IMR-90 (cell line): ENCODE measurements at regions not wholly inside any gene's neighbourhood (a gene's known extent, or its start where the extent isn't known, plus 50 kb on each side); places are given as distances from the start of the nearest gene placed in this dataset.

Source experiments
- ATAC-seq: fragments of 200-7000 bp; cut with Tn5 transposase; 2 replicates; pipeline ENCODE4 v1.9.1; 2020; ENCODE audit warnings: low read depth, mild to moderate bottlenecking, moderate library complexity
- BruUV-seq: library from RNA; stranded (reverse); fragments of 400-500 nt; replicated peaks from 2 replicates; lab custom pipeline; 2021; lab: Mats Ljungman, UMichigan
- CTCF ChIA-PET: fragments of 300-600 bp; formaldehyde crosslinking; extraction: SDS; loops from one replicate; lab custom pipeline; 2021; ENCODE audit warnings: antibody characterized with exemption; lab: Yijun Ruan, JAX
- POLR2A ChIA-PET: fragments of 300-600 bp; sonication (Branson Sonifier 250); formaldehyde crosslinking; loops from one replicate; lab custom pipeline; 2022; ENCODE audit warnings: antibody characterized with exemption; ENCODE audit not compliant: unreplicated experiment; lab: Charles Lee
- DNase-seq: peaks from one replicate; pipeline ENCODE4 v3.0.0; 2013
- H2AFZ ChIP-seq: replicated peaks from 2 replicates; pipeline ENCODE3; 2013; ENCODE audit warnings: low read length, mild to moderate bottlenecking; ENCODE audit not compliant: poor library complexity
- H2AK5ac ChIP-seq: 2 replicates; pipeline ENCODE4 v1.6.1; 2013; ENCODE audit warnings: low read depth, low read length, inconsistent platforms
- H2AK9ac ChIP-seq: replicated peaks from 2 replicates; pipeline ENCODE3; 2013; ENCODE audit warnings: mild to moderate bottlenecking, low read depth, low read length, moderate library complexity; ENCODE audit not compliant: poor library complexity
- H2BK120ac ChIP-seq: 2 replicates; pipeline ENCODE4 v1.6.1; 2013; ENCODE audit warnings: low read depth, low read length, inconsistent platforms
- H2BK15ac ChIP-seq: 3 replicates; pipeline ENCODE4 v1.6.1; 2013; ENCODE audit warnings: low read depth, low read length, inconsistent platforms
- H2BK20ac ChIP-seq: 2 replicates; pipeline ENCODE4 v1.6.1; 2013; ENCODE audit warnings: low read depth, mild to moderate bottlenecking, inconsistent platforms, low read length, moderate library complexity
- H2BK5ac ChIP-seq: 2 replicates; pipeline ENCODE4 v1.6.1; 2013; ENCODE audit warnings: mild to moderate bottlenecking, low read depth, low read length, inconsistent platforms; ENCODE audit not compliant: poor library complexity, severe bottlenecking
- H3K14ac ChIP-seq: replicated peaks from 2 replicates; pipeline ENCODE4 v1.6.1; 2013; ENCODE audit warnings: low read depth, low read length, inconsistent platforms
- H3K18ac ChIP-seq: 2 replicates; pipeline ENCODE4 v1.6.1; 2013; ENCODE audit warnings: low read depth, low read length, control low read depth
- H3K23ac ChIP-seq: 2 replicates; pipeline ENCODE4 v1.6.1; 2013; ENCODE audit warnings: low read depth, low read length, inconsistent platforms
- H3K27ac ChIP-seq: 2 replicates; pipeline ENCODE4 v1.5.1; 2013; ENCODE audit warnings: mild to moderate bottlenecking, control low read depth, low read length; ENCODE audit not compliant: insufficient read depth
- H3K27me3 ChIP-seq: 2 replicates; pipeline ENCODE4 v1.6.1; 2013; ENCODE audit warnings: low read length; ENCODE audit not compliant: control insufficient read depth, insufficient read depth
- H3K36me3 ChIP-seq: 2 replicates; pipeline ENCODE4 v1.6.1; 2013; ENCODE audit warnings: low read length, mixed read lengths; ENCODE audit not compliant: control insufficient read depth, insufficient read depth
- H3K4ac ChIP-seq: 2 replicates; pipeline ENCODE4 v1.6.1; 2013; ENCODE audit warnings: low read depth, low read length, inconsistent platforms
- H3K4me1 ChIP-seq: 2 replicates; pipeline ENCODE4 v1.6.1; 2013; ENCODE audit warnings: low read length, mixed read lengths; ENCODE audit not compliant: control insufficient read depth, insufficient read depth
- H3K4me2 ChIP-seq: 2 replicates; pipeline ENCODE4 v1.6.1; 2013; ENCODE audit warnings: low read depth, mild to moderate bottlenecking, control low read depth, low read length, moderate library complexity
- H3K4me3 ChIP-seq: 2 replicates; pipeline ENCODE4 v1.5.1; 2013; ENCODE audit warnings: low read depth, mild to moderate bottlenecking, control low read depth, low read length, moderate library complexity; ENCODE audit not compliant: insufficient read depth
- H3K56ac ChIP-seq: 2 replicates; pipeline ENCODE4 v1.6.1; 2013; ENCODE audit warnings: low read length, inconsistent platforms; ENCODE audit not compliant: insufficient read depth; ENCODE audit errors: extremely low read depth
- H3K79me1 ChIP-seq, 2 experiments: 2 replicates each; pipeline ENCODE4 v1.6.1; 2013; ENCODE audit warnings: low read length in 2 of 2, inconsistent platforms in 1 of 2, low read depth in 1 of 2
- H3K9ac ChIP-seq: 2 replicates; pipeline ENCODE4 v1.6.1; 2013; ENCODE audit warnings: low read depth, low read length, control low read depth
- H3K9me1 ChIP-seq: 2 replicates; pipeline ENCODE4 v1.6.1; 2013; ENCODE audit warnings: low read length, inconsistent platforms; ENCODE audit not compliant: insufficient read depth
- H3K9me3 ChIP-seq: 2 replicates; pipeline ENCODE4 v1.6.1; 2013; ENCODE audit warnings: low read length; ENCODE audit not compliant: control insufficient read depth, insufficient read depth
- H4K20me1 ChIP-seq: 2 replicates; pipeline ENCODE4 v1.6.1; 2013; ENCODE audit warnings: low read length, inconsistent platforms; ENCODE audit not compliant: insufficient read depth
- H4K5ac ChIP-seq: 2 replicates; pipeline ENCODE4 v1.6.1; 2013; ENCODE audit warnings: mild to moderate bottlenecking, low read depth, low read length, control low read depth
- H4K8ac ChIP-seq, 2 experiments: 2 replicates each; pipeline ENCODE4 v1.6.1; 2013; ENCODE audit warnings: low read depth in 2 of 2, low read length in 2 of 2, control low read depth in 1 of 2, inconsistent platforms in 1 of 2
- H4K91ac ChIP-seq: 2 replicates; pipeline ENCODE4 v1.6.1; 2013; ENCODE audit warnings: low read depth, low read length, inconsistent platforms; ENCODE audit not compliant: insufficient read depth
- CHD1 ChIP-seq: IDR thresholded peaks from 2 replicates; pipeline ENCODE4 v1.6.1; 2012; ENCODE audit warnings: low read depth, low read length, improper control_type of control experiment
- MAFK ChIP-seq: IDR thresholded peaks from 2 replicates; pipeline ENCODE4 v1.6.1; 2012; ENCODE audit warnings: low read depth, low read length, improper control_type of control experiment
- POLR2A ChIP-seq: IDR thresholded peaks from 2 replicates; pipeline ENCODE4 v1.6.1; 2012; ENCODE audit warnings: mild to moderate bottlenecking, low read depth, low read length
- RCOR1 ChIP-seq: IDR thresholded peaks from 2 replicates; pipeline ENCODE4 v1.6.1; 2012; ENCODE audit warnings: mild to moderate bottlenecking, low read length, improper control_type of control experiment; ENCODE audit not compliant: insufficient replicate concordance
- RFX5 ChIP-seq: IDR thresholded peaks from 2 replicates; pipeline ENCODE4 v1.8.0; 2012; ENCODE audit warnings: low read depth, mild to moderate bottlenecking, low read length, moderate library complexity
- SMC3 ChIP-seq: fragments of 150-350 bp; IDR thresholded peaks from 2 replicates; pipeline ENCODE4 v1.6.1; 2016; ENCODE audit warnings: low read depth, mild to moderate bottlenecking, antibody characterized with exemption, low read length, moderate library complexity
- WGBS, 2 experiments: methylation state at CpG; one replicate each; pipeline versions ENCODE4 v1.1.5 to v1.1.7; 2013; ENCODE audit warnings: missing lambda C conversion rate in 2 of 2; ENCODE audit not compliant: insufficient read length in 1 of 2; ENCODE audit errors: extremely low coverage in 2 of 2; 5-methylcytosine and 5-hydroxymethylcytosine counted together
- dilution Hi-C: fragments of 300-500 bp; cut with HindIII; formaldehyde crosslinking; loops from one replicate; pipeline ENCODE4 v1.14.3; 2018; ENCODE audit warnings: low sequenced_read_pairs; ENCODE audit not compliant: unreplicated experiment
- in situ Hi-C: fragments of 300-500 bp; cut with MboI; formaldehyde crosslinking; loops from 3 replicates; pipeline ENCODE4 v1.14.3; 2019; ENCODE audit warnings: low sequenced_read_pairs, inconsistent platforms, mixed read lengths
- intact Hi-C: fragments of 100-400 bp; cut with micrococcal nuclease; formaldehyde crosslinking; loops from 2 replicates; pipeline ENCODE4 v1.10.0; 2022

- Histone ChIP-seq H3K23ac (no peak overlapping the region), H3K4ac (no peak overlapping the region), H2BK5ac (no peak overlapping the region), H4K91ac (no peak overlapping the region), H3K9ac (no peak overlapping the region), H4K5ac (no peak overlapping the region), H2BK15ac (no peak overlapping the region), H3K79me1 (no peaks in the 10 kb centered on the region), H2BK120ac (no peak overlapping the region), H3K56ac (no peak overlapping the region), H3K9me3 (peaks cover 14% of the 10 kb centered on the region), H2AFZ (no peak overlapping the region), H4K8ac (no peak overlapping the region), H3K4me1 (no peaks in the 10 kb centered on the region), H3K4me3 (no peak overlapping the region), H3K4me2 (no peak overlapping the region), H2AK5ac (no peak overlapping the region), H4K20me1 (no peaks in the 10 kb centered on the region), H3K14ac (no peak overlapping the region), H3K18ac (no peak overlapping the region), H3K27ac (no peak overlapping the region), H3K9me1 (no peaks in the 10 kb centered on the region), H2BK20ac (no peak overlapping the region), H2AK9ac (no peak overlapping the region), H3K27me3 (no peaks in the 10 kb centered on the region), H3K36me3 (no peaks in the 10 kb centered on the region)
- intact Hi-C loops (no loop called here), dilution Hi-C loops (no loop called here), in situ Hi-C loops (no loop called here)
- CTCF ChIA-PET = no interaction called here
- ATAC-seq (no peak), DNase-seq (no peak)
- WGBS, 2 experiments = 0% methylated on average over 1 of the region's 2 CpGs; no CpG with 5 or more reads in 1 of the 2 experiments
- no TSS peak for BruUV-seq
- POLR2A ChIA-PET = no interaction called here
- TF ChIP-seq RFX5 (no peak), CHD1 (no peak), RCOR1 (no peak), MAFK (no peak), POLR2A (no peak), SMC3 (no peak)
Observed at GRCh38 chr11:116345575-116345974, 427.2 kb downstream of the BUD13 start.
